CD4-positive, alpha-beta T cell (primary cell): ENCODE measurements at regions not wholly inside any gene's neighbourhood (a gene's known extent, or its start where the extent isn't known, plus 50 kb on each side); places are given as distances from the start of the nearest gene placed in this dataset.

Experiments used
- ATAC-seq: fragments of 200-7000 bp; cut with Tn5 transposase; one replicate; pipeline ENCODE4 v1.10.0; 2022; ENCODE audit warnings: mild to moderate bottlenecking; ENCODE audit not compliant: poor library complexity
- CTCF ChIA-PET: fragments of 350-600 bp; sonication (Branson Sonifier 250); formaldehyde crosslinking; loops from one replicate; lab custom pipeline; 2021; ENCODE audit warnings: antibody characterized with exemption, inconsistent platforms; lab: Charles Lee
- POLR2A ChIA-PET: fragments of 350-600 bp; sonication (Branson Sonifier 250); formaldehyde crosslinking; loops from one replicate; lab custom pipeline; 2021; ENCODE audit warnings: antibody characterized with exemption, inconsistent platforms; lab: Charles Lee
- DNase-seq, 14 experiments: peaks; one replicate each; pipeline ENCODE4 v3.0.0-alpha.2; 2013 to 2020; ENCODE audit warnings: mixed read lengths in 2 of 14
- H3K27ac ChIP-seq, 2 donors: one replicate each; pipeline versions ENCODE4 v1.5.1 to v1.7.0; 2013; ENCODE audit warnings: low read length in 2 of 2, low read depth in 1 of 2, mild to moderate bottlenecking in 1 of 2
- H3K27me3 ChIP-seq, 2 experiments: 1 replicate in 1 of 2; 2 replicates in 1 of 2; pipeline versions ENCODE4 v1.6.1 to v1.7.0; 2013; ENCODE audit warnings: low read length in 2 of 2, control low read depth in 1 of 2, mild to moderate bottlenecking in 1 of 2, moderate library complexity in 1 of 2; ENCODE audit not compliant: insufficient read depth in 2 of 2, control insufficient read depth in 1 of 2
- H3K36me3 ChIP-seq: one replicate; pipeline ENCODE4 v1.6.1; 2013; ENCODE audit warnings: low read length, control low read depth; ENCODE audit not compliant: insufficient read depth
- H3K4me1 ChIP-seq: one replicate; pipeline ENCODE4 v1.6.1; 2013; ENCODE audit warnings: low read length, control low read depth; ENCODE audit not compliant: insufficient read depth
- H3K4me3 ChIP-seq: one replicate; pipeline ENCODE4 v1.5.1; 2013; ENCODE audit warnings: mild to moderate bottlenecking, low read length, moderate library complexity
- H3K9me3 ChIP-seq, 2 experiments: 1 replicate in 1 of 2; 2 replicates in 1 of 2; pipeline versions ENCODE4 v1.6.1 to v1.7.0; 2013; ENCODE audit warnings: low read length in 2 of 2, mild to moderate bottlenecking in 2 of 2, control low read depth in 1 of 2, moderate library complexity in 1 of 2; ENCODE audit not compliant: control insufficient read depth in 1 of 2, insufficient read depth in 1 of 2
- H3K27ac Mint-ChIP-seq: one replicate; pipeline ENCODE4 v1.8.0; 2020; ENCODE audit warnings: mixed read lengths
- H3K27me3 Mint-ChIP-seq: one replicate; pipeline ENCODE4 v1.8.0; 2021; ENCODE audit warnings: mixed read lengths
- H3K36me3 Mint-ChIP-seq: one replicate; pipeline ENCODE4 v1.8.0; 2021; ENCODE audit warnings: low read depth, mixed read lengths
- H3K4me1 Mint-ChIP-seq: one replicate; pipeline ENCODE4 v1.8.0; 2021; ENCODE audit warnings: low read depth, mixed read lengths
- H3K4me3 Mint-ChIP-seq: one replicate; pipeline ENCODE4 v1.8.0; 2020; ENCODE audit warnings: mild to moderate bottlenecking, mixed read lengths
- H3K9me3 Mint-ChIP-seq: one replicate; pipeline ENCODE4 v1.8.0; 2020; ENCODE audit warnings: mixed read lengths
- CTCF ChIP-seq: fragments of 200-600 bp; IDR thresholded peaks from one replicate; pipeline ENCODE4 v1.8.0; 2022; ENCODE audit warnings: antibody characterized with exemption, mild to moderate bottlenecking
- intact Hi-C, 2 experiments: fragments of 100-400 bp; cut with DNase I in 1 of 2; cut with micrococcal nuclease in 1 of 2; formaldehyde crosslinking; loops; one replicate each; pipeline versions ENCODE4 v1.15.1 to v1.9.0; 2023 to 2025; cut with DNase I, micrococcal nuclease

GRCh38 chr18:64707052-64707451, 558.2 kb upstream of the LINC00305 start:
- ChIA-PET CTCF (no interaction called here), POLR2A (no interaction called here)
- no peak for TF ChIP-seq CTCF
- DNase-seq (no peak), ATAC-seq (no peak)
- peaks cover 0 to 4% of the 10 kb centered on the region in 2 experiments for H3K9me3 ChIP-seq
- no peak overlapping the region for H3K27ac ChIP-seq
- intact Hi-C loops, result no loop called here
- H3K36me3 ChIP-seq, result no peaks in the 10 kb centered on the region
- Mint-ChIP-seq H3K27ac (no peak overlapping the region), H3K9me3 (no peaks in the 10 kb centered on the region), H3K36me3 (no peaks in the 10 kb centered on the region), H3K4me3 (no peak overlapping the region), H3K4me1 (no peaks in the 10 kb centered on the region), H3K27me3 (no peaks in the 10 kb centered on the region)
- no peaks in the 10 kb centered on the region for H3K27me3 ChIP-seq
- H3K4me3 ChIP-seq, result no peak overlapping the region
- no peaks in the 10 kb centered on the region for H3K4me1 ChIP-seq

- Histone ChIP-seq H3K4me3 (no peak overlapping the region), H3K9me3 (peaks cover 0 to 4% of the 10 kb centered on the region in 2 experiments), H3K4me1 (no peaks in the 10 kb centered on the region), H3K36me3 (no peaks in the 10 kb centered on the region), H3K27me3 (no peaks in the 10 kb centered on the region), H3K27ac (no peak overlapping the region)
- H3K4me1 Mint-ChIP-seq, result no peaks in the 10 kb centered on the region
- no peaks in the 10 kb centered on the region for H3K36me3 Mint-ChIP-seq
- H3K4me3 Mint-ChIP-seq, result no peak overlapping the region
- peaks cover 3% of the 10 kb centered on the region for H3K9me3 Mint-ChIP-seq
- no peak for TF ChIP-seq CTCF
- H3K27me3 Mint-ChIP-seq, result no peaks in the 10 kb centered on the region
- POLR2A ChIA-PET, result no interaction called here
- ATAC-seq, result no peak
- H3K27ac Mint-ChIP-seq, result no peak overlapping the region
- CTCF ChIA-PET, result no interaction called here
- intact Hi-C loops, result no loop called here
- DNase-seq, result no peak
Observed at GRCh38 chr18:64699081-64699480, 550.2 kb upstream of the LINC00305 start.

DNA sequence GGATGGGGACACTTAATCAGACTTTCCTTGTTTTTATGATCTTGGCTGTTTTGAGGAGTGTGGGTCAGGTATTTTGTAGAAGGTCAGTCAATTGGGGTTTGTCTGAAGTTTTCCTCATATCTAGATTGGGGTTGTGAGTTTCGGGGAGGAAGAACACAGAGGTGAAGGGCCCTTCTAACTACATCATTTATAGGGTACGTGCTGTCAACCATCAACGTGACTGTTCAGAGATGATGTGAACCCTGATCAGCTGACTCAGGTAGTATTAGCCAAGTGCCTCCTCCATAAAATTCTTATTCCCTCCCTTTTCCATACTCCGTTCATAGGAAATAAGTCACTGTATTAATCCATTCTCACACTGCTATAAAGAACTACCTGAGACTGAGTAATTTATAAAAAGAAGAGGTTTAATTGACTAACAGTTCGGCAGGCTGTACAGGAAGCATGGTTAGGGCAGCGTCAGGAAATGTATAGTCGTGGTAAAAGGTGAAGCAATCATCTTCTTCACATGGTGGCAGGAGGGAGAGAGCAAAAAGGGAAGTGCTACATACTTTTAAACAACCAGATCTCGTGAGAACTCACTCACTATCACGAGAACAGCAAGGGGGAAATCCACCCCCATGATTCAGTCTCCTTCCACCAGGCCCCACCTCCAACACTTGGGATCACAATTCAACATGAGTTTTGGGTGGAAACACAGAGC, 547.1 kb upstream of the LINC00305 start:
- DNase-seq (no peak), ATAC-seq (no peak)
- ChIA-PET POLR2A (no interaction called here), CTCF (no interaction called here)
- no peaks in the 10 kb centered on the region for H3K27me3 ChIP-seq
- H3K9me3 ChIP-seq, result no peaks in the 10 kb centered on the region
- H3K36me3 ChIP-seq, result no peaks in the 10 kb centered on the region
- Mint-ChIP-seq H3K4me3 (no peak overlapping the region), H3K27ac (no peak overlapping the region), H3K4me1 (no peaks in the 10 kb centered on the region), H3K27me3 (no peaks in the 10 kb centered on the region), H3K36me3 (no peaks in the 10 kb centered on the region), H3K9me3 (peaks cover 3% of the 10 kb centered on the region)
- no peak overlapping the region for H3K4me3 ChIP-seq
- intact Hi-C loops, result no loop called here
- H3K27ac ChIP-seq, result no peak overlapping the region
- TF ChIP-seq CTCF, result no peak
- no peaks in the 10 kb centered on the region for H3K4me1 ChIP-seq
